Thymus (tissue), 11 donors: ENCODE measurements at regions not wholly inside any gene's neighbourhood (a gene's known extent, or its start where the extent isn't known, plus 50 kb on each side); places are given as distances from the start of the nearest gene placed in this dataset.

Experiments
- DNase-seq, 9 donors: peaks; one replicate each; pipeline ENCODE4 v3.0.0-alpha.2; 2013; ENCODE audit warnings: low spot score in 9 of 9, low read depth in 6 of 9, missing footprints in 1 of 9
- H3K27ac ChIP-seq, 2 donors: one replicate each; pipeline ENCODE4 v1.5.1; 2013; ENCODE audit warnings: control low read depth in 1 of 2, low read depth in 1 of 2, low read length in 1 of 2, mild to moderate bottlenecking in 1 of 2, moderate library complexity in 1 of 2
- H3K27me3 ChIP-seq, 2 donors: one replicate each; pipeline ENCODE4 v1.5.1; 2013; ENCODE audit warnings: low read length in 1 of 2; ENCODE audit not compliant: control insufficient read depth in 2 of 2, insufficient read depth in 1 of 2
- H3K36me3 ChIP-seq, 2 donors: one replicate each; pipeline ENCODE4 v1.5.1; 2013; ENCODE audit warnings: low read length in 1 of 2, mild to moderate bottlenecking in 1 of 2, moderate library complexity in 1 of 2; ENCODE audit not compliant: control insufficient read depth in 2 of 2, insufficient read depth in 2 of 2
- H3K4me1 ChIP-seq, 2 donors: one replicate each; pipeline ENCODE4 v1.5.1; 2013; ENCODE audit warnings: low read length in 2 of 2; ENCODE audit not compliant: control insufficient read depth in 2 of 2, insufficient read depth in 2 of 2
- H3K4me3 ChIP-seq, 2 donors: one replicate each; pipeline ENCODE4 v1.5.1; 2013; ENCODE audit warnings: low read length in 2 of 2, control low read depth in 1 of 2, mild to moderate bottlenecking in 1 of 2
- H3K9me3 ChIP-seq, 2 donors: one replicate each; pipeline ENCODE4 v1.5.1; 2013; ENCODE audit warnings: low read length in 1 of 2, mild to moderate bottlenecking in 1 of 2; ENCODE audit not compliant: control insufficient read depth in 2 of 2, insufficient read depth in 1 of 2
- WGBS: extraction: QIAGEN DNeasy Blood & Tissue Kit; methylation state at CpG from one replicate; pipeline ENCODE4 v1.1.7; 2013; 5-methylcytosine and 5-hydroxymethylcytosine counted together
- donor health status: healthy.

GRCh38 chr6:11865680-11866300 lies 87.2 kb upstream of the ADTRP start:
- DNase-seq = no peak
- Histone ChIP-seq H3K4me1 (no peaks in the 10 kb centered on the region), H3K4me3 (no peak overlapping the region), H3K27ac (no peak overlapping the region), H3K36me3 (no peaks in the 10 kb centered on the region), H3K9me3 (no peaks in the 10 kb centered on the region), H3K27me3 (no peaks in the 10 kb centered on the region)
- WGBS = 98% methylated on average over 8 of the region's 8 CpGs

- Histone ChIP-seq H3K27ac (no peak overlapping the region), H3K27me3 (no peaks in the 10 kb centered on the region), H3K4me3 (no peak overlapping the region), H3K4me1 (no peaks in the 10 kb centered on the region), H3K36me3 (no peaks in the 10 kb centered on the region), H3K9me3 (no peaks in the 10 kb centered on the region)
- DNase-seq = no peak
These were observed 79.8 kb upstream of the ADTRP start for GRCh38 chr6:11858439-11858838.

GRCh38 chr6:11855743-11856142 lies 77.1 kb upstream of the ADTRP start:
- DNase-seq = no peak
- Histone ChIP-seq H3K4me1 (no peaks in the 10 kb centered on the region), H3K4me3 (no peak overlapping the region), H3K27me3 (no peaks in the 10 kb centered on the region), H3K27ac (no peak overlapping the region), H3K36me3 (no peaks in the 10 kb centered on the region), H3K9me3 (no peaks in the 10 kb centered on the region)
- WGBS = 93% methylated on average over 4 of the region's 4 CpGs

- Histone ChIP-seq H3K27ac (peak overlapping the region in 1 of 2 donors; percentile 11), H3K27me3 (no peaks in the 10 kb centered on the region), H3K9me3 (no peaks in the 10 kb centered on the region), H3K36me3 (no peaks in the 10 kb centered on the region), H3K4me3 (no peak overlapping the region), H3K4me1 (no peaks in the 10 kb centered on the region)
- 78% methylated on average over 7 of the region's 7 CpGs for WGBS
- DNase-seq = no peak
These were observed 76.0 kb upstream of the ADTRP start for GRCh38 chr6:11854408-11855165.

GRCh38 chr6:11853678-11854407 lies 75.2 kb upstream of the ADTRP start:
- no peak overlapping the region for H3K4me3 ChIP-seq
- DNase-seq = no peak
- 82% methylated on average over 3 of the region's 3 CpGs for WGBS
- H3K27me3 ChIP-seq = no peaks in the 10 kb centered on the region
- no peaks in the 10 kb centered on the region for H3K36me3 ChIP-seq
- no peak overlapping the region for H3K27ac ChIP-seq
- no peaks in the 10 kb centered on the region for H3K4me1 ChIP-seq
- H3K9me3 ChIP-seq = no peaks in the 10 kb centered on the region

- 85% methylated on average over 11 of the region's 11 CpGs for WGBS
- Histone ChIP-seq H3K27ac (no peak overlapping the region), H3K4me1 (no peaks in the 10 kb centered on the region), H3K4me3 (no peak overlapping the region), H3K9me3 (no peaks in the 10 kb centered on the region), H3K36me3 (no peaks in the 10 kb centered on the region), H3K27me3 (no peaks in the 10 kb centered on the region)
- DNase-seq = no peak
These were observed 73.6 kb upstream of the ADTRP start for GRCh38 chr6:11852061-11852651.

- H3K27me3 ChIP-seq = no peaks in the 10 kb centered on the region
- no peaks in the 10 kb centered on the region for H3K9me3 ChIP-seq
- no peaks in the 10 kb centered on the region for H3K36me3 ChIP-seq
- H3K27ac ChIP-seq = no peak overlapping the region
- no peak for DNase-seq
- 95% methylated on average over 4 of the region's 4 CpGs for WGBS
- no peaks in the 10 kb centered on the region for H3K4me1 ChIP-seq
- no peak overlapping the region for H3K4me3 ChIP-seq
These were observed 72.8 kb upstream of the ADTRP start for GRCh38 chr6:11851387-11851786.

- Histone ChIP-seq H3K27me3 (no peaks in the 10 kb centered on the region), H3K36me3 (no peaks in the 10 kb centered on the region), H3K27ac (no peak overlapping the region), H3K4me1 (no peaks in the 10 kb centered on the region), H3K4me3 (no peak overlapping the region), H3K9me3 (no peaks in the 10 kb centered on the region)
- 97% methylated on average over 2 of the region's 2 CpGs for WGBS
- DNase-seq = no peak
These were observed 70.5 kb upstream of the ADTRP start for GRCh38 chr6:11848852-11849731.
